Keratinocyte (primary cell): ENCODE measurements at regions not wholly inside any gene's neighbourhood (a gene's known extent, or its start where the extent isn't known, plus 50 kb on each side); places are given as distances from the start of the nearest gene placed in this dataset.
"Not testable (repeated sequence)": the region's sequence is repeated elsewhere in the genome, so short reads cannot be mapped to it uniquely, and the experiment has no call there.

Experiments
- DNase-seq: peaks from one replicate; pipeline ENCODE4 v3.0.0-alpha.2; 2011; ENCODE audit warnings: low read depth, missing footprints, low spot score
- FAIRE-seq: peaks from 2 replicates; lab custom pipeline; 2011; peaks lifted over from hg19 to GRCh38; lab: Jason Lieb, UNC
- H2AFZ ChIP-seq: 2 replicates; pipeline ENCODE4 v1.6.0; 2012; ENCODE audit warnings: low read length, control low read depth, inconsistent platforms; ENCODE audit not compliant: control insufficient read depth
- H3K27ac ChIP-seq: 2 replicates; pipeline ENCODE4 v1.5.1; 2011; ENCODE audit warnings: low read length; ENCODE audit not compliant: control insufficient read depth, insufficient read depth
- H3K27me3 ChIP-seq: 3 replicates; pipeline ENCODE4 v1.6.0; 2011; ENCODE audit warnings: low read length; ENCODE audit not compliant: control insufficient read depth, insufficient read depth; ENCODE audit errors: extremely low read depth
- H3K36me3 ChIP-seq, 2 experiments: 2 replicates in 1 of 2; 3 replicates in 1 of 2; pipeline ENCODE4 v1.5.1; 2011; ENCODE audit warnings: low read length in 2 of 2, mild to moderate bottlenecking in 1 of 2; ENCODE audit not compliant: control insufficient read depth in 2 of 2, insufficient read depth in 2 of 2; ENCODE audit errors: extremely low read depth in 1 of 2
- H3K4me1 ChIP-seq: 3 replicates; pipeline ENCODE4 v1.5.1; 2011; ENCODE audit warnings: low read length; ENCODE audit not compliant: control insufficient read depth, insufficient read depth; ENCODE audit errors: extremely low read depth
- H3K4me2 ChIP-seq: 3 replicates; pipeline ENCODE4 v1.6.0; 2011; ENCODE audit warnings: low read depth, low read length; ENCODE audit not compliant: control insufficient read depth, insufficient read depth; ENCODE audit errors: extremely low read depth
- H3K4me3 ChIP-seq, 3 experiments: fragments of 200-600 bp in 1 of 3; sonication (generic) in 1 of 3; 2 replicates in 2 of 3; 3 replicates in 1 of 3; pipeline ENCODE4 v1.5.1; 2011 to 2016; ENCODE audit warnings: low read length in 3 of 3, mild to moderate bottlenecking in 3 of 3, control low read depth in 2 of 3, inconsistent platforms in 1 of 3, low read depth in 1 of 3, mixed read lengths in 1 of 3, mixed run types in 1 of 3, moderate library complexity in 1 of 3; ENCODE audit not compliant: control insufficient read depth in 2 of 3, insufficient read depth in 2 of 3; ENCODE audit errors: extremely low read depth in 1 of 3
- H3K79me2 ChIP-seq: 2 replicates; pipeline ENCODE4 v1.6.0; 2012; ENCODE audit warnings: low read length; ENCODE audit not compliant: control insufficient read depth, insufficient read depth
- H3K9ac ChIP-seq: 3 replicates; pipeline ENCODE4 v1.6.0; 2011; ENCODE audit warnings: low read length; ENCODE audit not compliant: control insufficient read depth, insufficient read depth; ENCODE audit errors: extremely low read depth
- H3K9me1 ChIP-seq: 3 replicates; pipeline ENCODE4 v1.6.0; 2011; ENCODE audit warnings: low read length; ENCODE audit not compliant: control insufficient read depth, insufficient read depth; ENCODE audit errors: extremely low read depth
- H3K9me3 ChIP-seq: 2 replicates; pipeline ENCODE4 v1.5.1; 2012; ENCODE audit warnings: low read depth, low read length; ENCODE audit not compliant: control insufficient read depth
- H4K20me1 ChIP-seq: 3 replicates; pipeline ENCODE4 v1.6.0; 2011; ENCODE audit warnings: low read length; ENCODE audit not compliant: control insufficient read depth, insufficient read depth; ENCODE audit errors: extremely low read depth
- EZH2 ChIP-seq: IDR thresholded peaks from one replicate; pipeline ENCODE4 v1.6.1; 2012; ENCODE audit warnings: inconsistent platforms, mild to moderate bottlenecking, low read length, moderate library complexity
- dilution Hi-C: fragments of 300-500 bp; cut with MboI; formaldehyde crosslinking; loops from one replicate; pipeline ENCODE4 v1.7.0; 2020; ENCODE audit warnings: low sequenced_read_pairs; ENCODE audit not compliant: extremely low pct_ligation_motif_present
- TF ChIP-seq, protein P1 (sequence below), 3 experiments: IDR thresholded peaks in 1 of 3; conservative IDR thresholded peaks in 1 of 3; optimal IDR thresholded peaks in 1 of 3; 2 replicates in 2 of 3; 3 replicates in 1 of 3; pipeline versions ENCODE3 to v1.5.1; 2011; ENCODE audit warnings: low read length in 3 of 3, mild to moderate bottlenecking in 3 of 3, moderate library complexity in 2 of 3, control low read depth in 1 of 3, inconsistent platforms in 1 of 3; ENCODE audit not compliant: insufficient read depth in 2 of 3; ENCODE audit errors: extremely low read depth in 1 of 3

- H3K9me3 ChIP-seq, result no peaks in the 10 kb centered on the region
- no peak overlapping the region for H2AFZ ChIP-seq
- H3K9ac ChIP-seq, result no peak overlapping the region
- no peak for DNase-seq
- FAIRE-seq, result no peak
- dilution Hi-C loops, result no loop called here
- no peaks in the 10 kb centered on the region for H4K20me1 ChIP-seq
- no peaks in the 10 kb centered on the region for H3K27me3 ChIP-seq
- no peaks in the 10 kb centered on the region for H3K4me1 ChIP-seq
- no peak overlapping the region for H3K4me3 ChIP-seq
- H3K4me2 ChIP-seq, result no peak overlapping the region
- no peaks in the 10 kb centered on the region for H3K9me1 ChIP-seq
- no peaks in the 10 kb centered on the region for H3K79me2 ChIP-seq
- H3K27ac ChIP-seq, result no peak overlapping the region
- TF ChIP-seq EZH2, result no peak
- TF ChIP-seq, protein P1, sequence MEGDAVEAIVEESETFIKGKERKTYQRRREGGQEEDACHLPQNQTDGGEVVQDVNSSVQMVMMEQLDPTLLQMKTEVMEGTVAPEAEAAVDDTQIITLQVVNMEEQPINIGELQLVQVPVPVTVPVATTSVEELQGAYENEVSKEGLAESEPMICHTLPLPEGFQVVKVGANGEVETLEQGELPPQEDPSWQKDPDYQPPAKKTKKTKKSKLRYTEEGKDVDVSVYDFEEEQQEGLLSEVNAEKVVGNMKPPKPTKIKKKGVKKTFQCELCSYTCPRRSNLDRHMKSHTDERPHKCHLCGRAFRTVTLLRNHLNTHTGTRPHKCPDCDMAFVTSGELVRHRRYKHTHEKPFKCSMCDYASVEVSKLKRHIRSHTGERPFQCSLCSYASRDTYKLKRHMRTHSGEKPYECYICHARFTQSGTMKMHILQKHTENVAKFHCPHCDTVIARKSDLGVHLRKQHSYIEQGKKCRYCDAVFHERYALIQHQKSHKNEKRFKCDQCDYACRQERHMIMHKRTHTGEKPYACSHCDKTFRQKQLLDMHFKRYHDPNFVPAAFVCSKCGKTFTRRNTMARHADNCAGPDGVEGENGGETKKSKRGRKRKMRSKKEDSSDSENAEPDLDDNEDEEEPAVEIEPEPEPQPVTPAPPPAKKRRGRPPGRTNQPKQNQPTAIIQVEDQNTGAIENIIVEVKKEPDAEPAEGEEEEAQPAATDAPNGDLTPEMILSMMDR (optimal IDR thresholded peaks at IDR 0.05 in 1 of 3, IDR thresholded peaks at IDR 0.05 in 1 of 3, conservative IDR thresholded peaks at IDR 0.05 in 1 of 3; ENCODE audit: extremely low read depth in 1 of 3, insufficient read depth in 2 of 3, low read length in 3 of 3), result no peak
- no peaks in the 10 kb centered on the region for H3K36me3 ChIP-seq
Observed at GRCh38 chr2:36097022-36097421, 258.6 kb upstream of the CRIM1 start.

GRCh38 chr2:36091844-36092741 lies 263.5 kb upstream of the CRIM1 start:
- FAIRE-seq, dilution Hi-C loops: not testable (repeated sequence)

More at GRCh38 chr2:36091844-36092741, 263.5 kb upstream of the CRIM1 start:
- not testable (repeated sequence) for H3K9me3 ChIP-seq, H3K36me3 ChIP-seq, H4K20me1 ChIP-seq, H3K4me3 ChIP-seq, H3K4me1 ChIP-seq, H2AFZ ChIP-seq, H3K9ac ChIP-seq, H3K79me2 ChIP-seq, H3K27ac ChIP-seq, DNase-seq, H3K27me3 ChIP-seq, H3K4me2 ChIP-seq, H3K9me1 ChIP-seq
